ENCODE measurements at regions not wholly inside any gene's neighbourhood (a gene's known extent, or its start where the extent isn't known, plus 50 kb on each side); places are given as distances from the start of the nearest gene placed in this dataset.

- DNase-seq: no peak
These were observed 618.3 kb downstream of the MRPL39 start for GRCh38 chr21:24988941-24989340.

GRCh38 chr21:24976238-24976637, 631.0 kb downstream of the MRPL39 start:
- no peak for DNase-seq

- DNase-seq: no peak
These were observed 638.2 kb downstream of the MRPL39 start for GRCh38 chr21:24969068-24969467.

- DNase-seq: no peak
These were observed 651.9 kb downstream of the MRPL39 start for GRCh38 chr21:24955275-24955961.

- no peak for DNase-seq
These were observed 659.1 kb downstream of the MRPL39 start for GRCh38 chr21:24948186-24948585.

- DNase-seq: no peak
These were observed 661.4 kb downstream of the MRPL39 start for GRCh38 chr21:24945910-24946309.

DNA sequence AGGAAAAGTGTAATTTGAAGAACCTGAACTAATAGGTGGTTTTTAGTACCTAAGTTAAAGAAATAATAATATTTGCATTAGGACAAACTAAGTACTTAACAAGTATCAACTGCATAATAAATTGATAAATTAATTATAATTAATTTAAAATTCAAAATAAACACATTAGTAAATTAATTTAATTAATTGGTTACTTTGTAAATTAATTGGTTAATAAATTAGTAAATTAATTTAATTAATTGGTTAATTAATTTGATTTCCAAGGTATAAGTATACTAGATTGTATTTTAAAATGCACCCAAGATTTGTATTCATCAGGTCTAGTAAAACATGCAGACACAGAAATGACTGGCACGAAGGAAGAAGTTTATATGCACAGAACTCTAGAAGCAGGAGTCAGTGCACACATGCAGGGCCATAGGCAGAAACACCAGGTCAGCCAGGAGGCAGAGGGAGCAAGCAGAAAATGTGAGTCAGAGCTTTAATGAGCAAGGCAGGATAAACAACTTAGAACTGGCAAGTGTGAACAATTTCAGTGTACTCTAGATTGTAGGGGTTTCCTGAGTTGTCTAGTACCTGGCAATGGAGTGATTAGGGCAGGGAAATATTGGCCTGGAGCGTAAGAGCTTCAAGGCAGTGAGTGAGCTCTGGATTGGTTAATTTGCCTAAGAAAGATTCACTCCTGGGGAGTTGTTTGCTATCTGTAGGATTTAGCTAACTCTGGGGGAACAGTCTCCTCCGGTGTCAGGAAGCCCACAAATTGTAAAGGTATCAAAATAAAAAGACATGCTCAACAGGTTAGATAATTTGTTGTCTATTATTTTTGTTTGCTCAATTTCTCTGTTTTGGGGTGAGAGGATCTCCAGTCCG, 665.7 kb downstream of the MRPL39 start:
- no peak for DNase-seq

- DNase-seq: no peak
These were observed 668.0 kb downstream of the MRPL39 start for GRCh38 chr21:24939291-24939690.

DNA sequence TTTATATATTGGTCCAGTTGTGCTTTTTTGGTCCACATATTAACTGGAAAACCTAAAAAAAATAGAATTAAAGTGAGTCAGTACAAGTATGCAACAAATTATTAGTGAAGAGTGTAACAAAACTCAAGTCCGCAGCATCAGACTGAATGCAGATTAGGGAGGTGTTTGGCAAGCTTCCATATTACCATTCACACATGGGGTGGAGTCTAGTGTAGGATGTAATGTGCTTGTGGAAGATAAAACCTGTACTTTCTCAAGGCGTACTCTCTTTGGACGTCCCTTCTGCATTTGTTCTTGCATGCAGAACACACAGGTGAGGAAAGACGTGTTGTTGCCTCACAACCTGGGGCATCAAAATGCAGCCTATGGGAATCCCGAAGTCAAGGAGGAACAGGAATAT, 668.7 kb downstream of the MRPL39 start:
- no peak for DNase-seq

- DNase-seq: no peak
These were observed 671.3 kb downstream of the MRPL39 start for GRCh38 chr21:24935991-24936390.

DNA sequence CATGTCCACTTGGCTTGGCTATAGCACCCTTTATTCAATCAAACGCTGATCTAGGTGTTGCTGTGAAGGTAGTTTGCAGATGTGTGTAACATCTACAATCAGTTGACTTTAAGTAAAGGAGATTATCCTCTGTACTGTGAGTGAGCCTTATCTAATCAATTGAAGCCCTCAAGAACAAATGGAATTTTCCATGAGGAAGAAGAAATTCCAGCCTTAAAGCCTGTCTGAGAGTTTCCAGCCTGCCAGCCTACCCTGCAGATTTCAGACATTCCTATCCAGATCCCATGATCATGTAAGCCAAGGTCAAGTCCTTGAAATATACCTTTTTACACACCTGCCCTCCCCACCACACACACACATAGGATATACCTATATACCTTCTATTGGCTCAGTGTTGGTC, 696.7 kb downstream of the MRPL39 start:
- DNase-seq: no peak

DNA sequence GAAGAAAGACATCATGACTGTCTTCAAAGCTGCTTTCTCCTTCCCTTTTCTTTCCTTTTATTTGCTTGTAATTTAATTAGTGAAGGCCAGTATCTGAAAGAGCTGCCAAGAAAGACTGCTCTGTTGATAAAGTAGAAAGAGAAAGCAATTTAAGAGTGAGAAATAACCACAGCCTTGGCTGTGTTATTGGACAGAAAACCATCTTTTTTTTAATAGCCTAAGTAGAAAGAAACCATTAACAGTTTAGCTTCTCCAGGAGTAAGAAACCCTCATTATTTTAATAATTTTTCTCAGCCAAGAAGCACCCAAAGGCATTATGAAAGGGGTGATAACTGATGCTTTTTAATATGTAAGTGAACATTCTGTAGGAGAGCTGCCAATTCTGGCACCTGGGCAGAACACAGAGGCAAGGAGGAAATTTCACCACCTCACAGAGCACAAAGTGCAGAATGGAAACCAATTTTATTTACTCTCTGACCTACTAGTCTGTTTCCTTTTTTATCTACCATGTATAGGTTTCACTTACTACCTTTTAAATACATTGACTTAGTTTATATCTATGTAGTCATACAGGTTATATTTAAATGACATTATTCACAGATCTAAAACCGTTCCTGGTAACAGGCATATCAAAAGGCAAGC, 703.2 kb downstream of the MRPL39 start:
- no peak for DNase-seq

GRCh38 chr21:24899138-24899537, 708.1 kb downstream of the MRPL39 start:
- DNase-seq: no peak

GRCh38 chr21:24897883-24898282, 709.4 kb downstream of the MRPL39 start:
- DNase-seq: no peak

DNA sequence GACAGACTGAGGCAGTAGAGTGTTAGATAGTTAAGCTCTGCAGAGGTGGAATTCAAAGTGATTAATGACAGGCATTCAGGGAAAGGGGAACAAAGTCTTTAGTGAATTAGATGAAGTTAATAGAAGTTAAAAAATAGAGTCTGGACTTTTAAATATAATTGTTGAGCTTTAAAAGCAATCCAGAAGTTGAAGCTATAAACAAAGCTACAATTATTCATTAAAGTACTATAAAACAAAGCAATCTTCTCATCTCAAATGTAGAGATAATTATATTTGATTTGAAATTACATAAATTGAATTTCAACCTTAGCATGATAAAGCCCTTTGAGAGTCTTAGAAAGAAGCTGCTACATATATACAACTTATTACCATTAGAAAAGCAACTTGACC, 710.6 kb downstream of the MRPL39 start:
- DNase-seq: no peak

- no peak for DNase-seq
These were observed 711.2 kb downstream of the MRPL39 start for GRCh38 chr21:24895885-24896734.

- DNase-seq: no peak
These were observed 713.0 kb downstream of the MRPL39 start for GRCh38 chr21:24894324-24894723.

DNA sequence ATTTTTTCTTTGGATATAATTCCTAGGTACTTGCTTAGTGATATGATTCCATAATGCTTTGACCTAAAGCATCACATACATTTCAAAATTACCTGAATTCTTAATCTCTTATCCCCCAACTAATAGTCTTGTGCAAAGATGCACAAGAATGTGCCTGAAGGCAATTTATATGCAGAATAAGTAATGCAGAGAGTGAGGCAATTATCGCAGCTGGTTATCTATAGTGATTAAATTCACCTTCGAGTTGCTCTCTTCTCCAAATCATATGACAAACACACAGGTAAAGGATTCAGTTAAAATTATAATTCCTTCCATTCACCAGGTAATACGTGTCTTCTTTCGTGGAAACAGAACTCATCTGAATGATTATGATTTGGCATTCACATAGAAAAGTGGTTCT, 717.3 kb downstream of the MRPL39 start:
- DNase-seq: no peak

DNA sequence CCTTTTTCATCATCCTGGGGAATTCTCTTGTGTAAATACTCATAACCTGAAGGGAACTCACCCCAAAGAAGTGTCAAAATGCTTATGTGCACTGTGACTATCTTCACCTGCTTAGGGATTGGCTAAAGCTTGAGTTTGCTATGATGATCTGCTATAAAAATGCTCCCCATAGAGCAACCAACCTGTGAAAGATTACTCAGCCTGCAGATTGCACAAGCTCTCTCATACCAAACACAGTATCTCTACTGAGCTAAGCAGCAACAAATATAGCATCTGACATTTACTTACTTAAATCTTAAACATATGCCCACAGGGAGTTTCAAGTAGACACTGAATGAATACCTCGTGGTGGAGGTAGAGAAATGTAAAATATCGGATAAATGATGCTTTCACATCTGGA, 725.8 kb downstream of the MRPL39 start:
- no peak for DNase-seq

DNA sequence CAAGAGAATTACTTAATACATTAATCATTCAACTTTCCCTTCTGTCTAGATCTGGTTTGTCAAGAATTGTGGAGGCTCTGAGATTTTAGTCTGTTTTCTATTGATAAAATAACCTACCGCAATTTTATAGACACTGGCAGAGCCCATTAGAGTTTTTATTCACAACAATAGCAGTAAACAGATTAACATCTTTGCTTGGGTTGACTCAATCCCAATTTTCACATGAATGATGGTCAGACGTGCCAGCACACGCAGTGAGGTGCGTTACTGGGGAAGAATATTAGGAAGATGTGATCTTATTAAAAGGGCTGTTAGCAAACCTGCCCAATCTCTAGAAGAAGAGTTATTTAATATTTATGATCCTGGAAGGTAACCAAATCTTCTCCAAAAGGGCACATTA, 736.6 kb downstream of the MRPL39 start:
- no peak for DNase-seq

- DNase-seq: no peak
These were observed 737.4 kb downstream of the MRPL39 start for GRCh38 chr21:24869862-24870261.

DNA sequence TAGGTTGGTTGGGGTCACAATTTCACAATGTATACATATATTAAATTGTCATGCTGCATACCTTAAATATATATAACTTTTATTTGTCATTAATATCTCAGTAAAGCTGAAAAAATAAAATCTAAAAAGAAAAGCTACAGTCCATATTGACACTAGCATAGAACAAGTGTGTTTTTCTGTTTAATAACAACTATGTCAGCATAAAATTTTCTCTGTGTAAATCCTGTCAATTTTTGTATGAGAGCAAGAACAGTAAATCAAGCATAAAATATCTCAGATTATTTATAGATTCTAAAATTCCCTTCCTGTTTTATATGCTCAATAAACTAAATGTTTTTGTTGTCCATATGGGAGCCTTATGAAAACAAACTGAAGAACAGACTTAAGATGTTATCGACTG, 739.2 kb downstream of the MRPL39 start:
- no peak for DNase-seq

- no peak for DNase-seq
These were observed 745.8 kb downstream of the MRPL39 start for GRCh38 chr21:24861471-24861870.
